WTC11 (cell line): ENCODE measurements at regions not wholly inside any gene's neighbourhood (a gene's known extent, or its start where the extent isn't known, plus 50 kb on each side); places are given as distances from the start of the nearest gene placed in this dataset.
"Not testable (repeated sequence)": the region's sequence is repeated elsewhere in the genome, so short reads cannot be mapped to it uniquely, and the experiment has no call there.

Experiments
- ATAC-seq: fragments of 200-7000 bp; cut with Tn5 transposase; 2 replicates; pipeline ENCODE4 v1.10.0; 2021; ENCODE audit warnings: mild to moderate bottlenecking, moderate library complexity
- CTCF ChIA-PET: fragments of 300-600 bp; sonication (Branson Sonifier 250); formaldehyde crosslinking; loops from one replicate; lab custom pipeline; 2021; ENCODE audit warnings: antibody characterized with exemption; lab: Charles Lee
- POLR2A ChIA-PET: fragments of 350-600 bp; sonication (Branson Sonifier 250); formaldehyde crosslinking; loops from one replicate; lab custom pipeline; 2021; ENCODE audit warnings: antibody characterized with exemption; lab: Charles Lee
- DNase-seq: peaks from one replicate; pipeline ENCODE4 v3.0.0; 2021; ENCODE audit warnings: low spot score
- H3K27ac Mint-ChIP-seq: 2 replicates; pipeline ENCODE4 v1.8.0; 2021; ENCODE audit warnings: mixed read lengths
- H3K27me3 Mint-ChIP-seq: 2 replicates; pipeline ENCODE4 v1.8.0; 2021; ENCODE audit warnings: low read depth, mild to moderate bottlenecking, moderate library complexity, mixed read lengths
- H3K36me3 Mint-ChIP-seq: 2 replicates; pipeline ENCODE4 v1.8.0; 2021; ENCODE audit warnings: mixed read lengths
- H3K4me1 Mint-ChIP-seq: 2 replicates; pipeline ENCODE4 v1.8.0; 2022; ENCODE audit warnings: mixed read lengths
- H3K4me3 Mint-ChIP-seq: 2 replicates; pipeline ENCODE4 v1.8.0; 2021; ENCODE audit warnings: mild to moderate bottlenecking, moderate library complexity, mixed read lengths
- H3K9me3 Mint-ChIP-seq: 2 replicates; pipeline ENCODE4 v1.8.0; 2021; ENCODE audit warnings: mixed read lengths
- IRF2 ChIP-seq: sonication (generic); formaldehyde crosslinking; IDR thresholded peaks from 2 replicates; pipeline ENCODE4 v1.8.0; 2022; ENCODE audit warnings: low read depth, missing genetic modification reagents, borderline replicate concordance
- SP1 ChIP-seq: sonication (generic); formaldehyde crosslinking; conservative IDR thresholded peaks from 2 replicates; pipeline ENCODE4 v1.8.1; 2022; ENCODE audit warnings: missing genetic modification reagents
- TP53 ChIP-seq: sonication (generic); formaldehyde crosslinking; IDR thresholded peaks from 2 replicates; pipeline ENCODE4 v1.8.1; 2023; ENCODE audit warnings: mild to moderate bottlenecking, missing genetic modification reagents
- ZBTB21 ChIP-seq: sonication (generic); formaldehyde crosslinking; IDR thresholded peaks from 2 replicates; pipeline ENCODE4 v1.8.1; 2023; ENCODE audit warnings: mild to moderate bottlenecking, missing genetic modification reagents, borderline replicate concordance
- ZNF138 ChIP-seq: sonication (generic); formaldehyde crosslinking; conservative IDR thresholded peaks from 2 replicates; pipeline ENCODE4 v1.8.1; 2022; ENCODE audit warnings: mild to moderate bottlenecking, moderate library complexity, missing genetic modification reagents
- ZNF219 ChIP-seq: sonication (generic); formaldehyde crosslinking; IDR thresholded peaks from 2 replicates; pipeline ENCODE4 v1.8.0; 2023; ENCODE audit warnings: missing genetic modification reagents, mild to moderate bottlenecking, borderline replicate concordance
- ZNF671 ChIP-seq: fragments of 250-450 bp; sonication (Bioruptor Pico); IDR thresholded peaks from 2 replicates; pipeline ENCODE4 v1.8.0; 2021; ENCODE audit warnings: mild to moderate bottlenecking
- TF ChIP-seq, protein P1 (sequence below): sonication (generic); formaldehyde crosslinking; IDR thresholded peaks from 2 replicates; pipeline ENCODE4 v1.8.0; 2023; ENCODE audit warnings: mild to moderate bottlenecking, missing genetic modification reagents
- TF ChIP-seq, protein P2 (sequence below): sonication (generic); formaldehyde crosslinking; IDR thresholded peaks from 2 replicates; pipeline ENCODE4 v1.8.0; 2022; ENCODE audit warnings: missing genetic modification reagents
- TF ChIP-seq, protein P3 (sequence below): sonication (generic); formaldehyde crosslinking; IDR thresholded peaks from 2 replicates; pipeline ENCODE4 v1.8.1; 2022; ENCODE audit warnings: low read depth, missing genetic modification reagents, borderline replicate concordance
- TF ChIP-seq, protein P4 (sequence below): sonication (generic); formaldehyde crosslinking; IDR thresholded peaks from 2 replicates; pipeline ENCODE4 v1.8.0; 2023; ENCODE audit warnings: missing genetic modification reagents, mild to moderate bottlenecking, borderline replicate concordance

DNA sequence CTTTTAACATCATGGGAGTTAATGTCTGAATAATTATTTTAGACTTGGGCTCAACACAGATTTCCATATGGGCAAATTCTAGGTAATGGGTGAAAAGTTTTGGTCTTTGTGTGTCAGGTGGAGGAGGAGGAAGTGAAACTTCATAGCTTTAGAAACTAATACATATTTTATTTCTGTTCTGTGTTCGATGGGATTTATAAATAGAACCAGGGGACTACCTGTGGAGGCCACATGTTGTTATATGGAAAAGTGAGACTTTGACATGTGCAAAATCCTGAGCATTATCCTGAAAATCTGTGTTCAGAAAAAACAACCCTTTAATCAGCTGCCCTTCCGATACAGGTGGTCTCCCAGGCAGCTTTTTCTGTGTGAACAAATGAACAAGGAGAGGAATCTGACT, 209.5 kb downstream of the SOX2 start:
- DNase-seq (no peak), ATAC-seq (no peak)
- TF ChIP-seq ZNF671 (CRISPR knock-in tag) (no peak), ZBTB21 (CRISPR knock-in tag) (no peak), ZNF219 (CRISPR knock-in tag) (no peak), TP53 (CRISPR knock-in tag) (no peak)
- TF ChIP-seq, protein P1, sequence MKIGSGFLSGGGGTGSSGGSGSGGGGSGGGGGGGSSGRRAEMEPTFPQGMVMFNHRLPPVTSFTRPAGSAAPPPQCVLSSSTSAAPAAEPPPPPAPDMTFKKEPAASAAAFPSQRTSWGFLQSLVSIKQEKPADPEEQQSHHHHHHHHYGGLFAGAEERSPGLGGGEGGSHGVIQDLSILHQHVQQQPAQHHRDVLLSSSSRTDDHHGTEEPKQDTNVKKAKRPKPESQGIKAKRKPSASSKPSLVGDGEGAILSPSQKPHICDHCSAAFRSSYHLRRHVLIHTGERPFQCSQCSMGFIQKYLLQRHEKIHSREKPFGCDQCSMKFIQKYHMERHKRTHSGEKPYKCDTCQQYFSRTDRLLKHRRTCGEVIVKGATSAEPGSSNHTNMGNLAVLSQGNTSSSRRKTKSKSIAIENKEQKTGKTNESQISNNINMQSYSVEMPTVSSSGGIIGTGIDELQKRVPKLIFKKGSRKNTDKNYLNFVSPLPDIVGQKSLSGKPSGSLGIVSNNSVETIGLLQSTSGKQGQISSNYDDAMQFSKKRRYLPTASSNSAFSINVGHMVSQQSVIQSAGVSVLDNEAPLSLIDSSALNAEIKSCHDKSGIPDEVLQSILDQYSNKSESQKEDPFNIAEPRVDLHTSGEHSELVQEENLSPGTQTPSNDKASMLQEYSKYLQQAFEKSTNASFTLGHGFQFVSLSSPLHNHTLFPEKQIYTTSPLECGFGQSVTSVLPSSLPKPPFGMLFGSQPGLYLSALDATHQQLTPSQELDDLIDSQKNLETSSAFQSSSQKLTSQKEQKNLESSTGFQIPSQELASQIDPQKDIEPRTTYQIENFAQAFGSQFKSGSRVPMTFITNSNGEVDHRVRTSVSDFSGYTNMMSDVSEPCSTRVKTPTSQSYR (CRISPR knock-in tag) = no peak
- peaks cover 14% of the 10 kb centered on the region for H3K9me3 Mint-ChIP-seq
- H3K36me3 Mint-ChIP-seq = peaks cover 16% of the 10 kb centered on the region
- CTCF ChIA-PET = no interaction called here
- H3K4me3 Mint-ChIP-seq = no peak overlapping the region
- POLR2A ChIA-PET = no interaction called here
- peaks cover 17% of the 10 kb centered on the region for H3K4me1 Mint-ChIP-seq
- H3K27me3 Mint-ChIP-seq = peaks cover 2% of the 10 kb centered on the region; the same call in 1 of the 2 replicates
- no peak overlapping the region for H3K27ac Mint-ChIP-seq

DNA sequence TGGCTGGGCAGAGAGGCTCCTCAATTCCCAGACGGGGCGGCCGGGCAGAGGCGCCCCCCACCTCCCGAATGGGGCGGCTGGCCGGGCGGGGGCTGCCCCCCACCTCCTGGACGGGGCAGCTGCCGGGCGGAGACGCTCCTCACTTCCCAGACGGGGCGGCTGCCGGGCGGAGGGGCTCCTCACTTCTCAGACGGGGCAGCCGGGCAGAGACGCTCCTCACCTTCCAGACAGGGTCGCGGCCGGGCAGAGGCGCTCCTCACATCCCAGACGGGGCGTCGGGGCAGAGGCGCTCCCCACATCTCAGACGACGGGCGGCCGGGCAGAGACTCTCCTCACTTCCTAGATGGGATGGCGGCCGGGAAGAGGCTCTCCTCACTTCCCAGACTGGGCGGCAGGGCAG, 214.1 kb downstream of the SOX2 start:
- Mint-ChIP-seq H3K36me3 (peaks cover 28% of the 10 kb centered on the region), H3K9me3 (peaks cover 26% of the 10 kb centered on the region), H3K4me1 (peaks cover 15% of the 10 kb centered on the region)
- CTCF ChIA-PET, POLR2A ChIA-PET, H3K27me3 Mint-ChIP-seq, ATAC-seq, DNase-seq, H3K27ac Mint-ChIP-seq, H3K4me3 Mint-ChIP-seq: not testable (repeated sequence)

DNA sequence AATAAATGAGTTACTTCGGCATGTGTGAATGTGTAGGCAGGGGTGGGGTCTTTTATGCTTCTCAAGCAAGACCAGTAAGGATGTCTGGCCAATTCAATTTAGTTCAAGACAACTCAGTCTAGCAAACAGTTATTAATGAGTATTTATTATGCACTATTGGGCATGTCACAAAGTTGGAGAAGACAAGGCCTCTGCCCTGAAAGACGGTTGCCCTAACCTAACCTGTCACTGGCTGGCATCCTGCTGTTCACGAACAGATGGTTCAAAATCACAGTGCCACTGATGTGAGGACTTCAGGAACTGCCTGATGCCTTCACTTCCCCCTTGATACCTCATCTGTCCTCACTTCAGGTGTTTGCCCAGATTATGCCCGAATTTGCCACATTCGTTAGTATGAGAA, 217.8 kb downstream of the SOX2 start:
- H3K4me3 Mint-ChIP-seq = no peak overlapping the region
- ChIA-PET CTCF (no interaction called here), POLR2A (no interaction called here)
- H3K27me3 Mint-ChIP-seq = no peaks in the 10 kb centered on the region; the same call in 1 of the 2 replicates
- peaks cover 21% of the 10 kb centered on the region for H3K4me1 Mint-ChIP-seq
- H3K9me3 Mint-ChIP-seq = peaks cover 20% of the 10 kb centered on the region
- ATAC-seq (no peak), DNase-seq (no peak)
- no peak overlapping the region for H3K27ac Mint-ChIP-seq
- TF ChIP-seq, protein P2, sequence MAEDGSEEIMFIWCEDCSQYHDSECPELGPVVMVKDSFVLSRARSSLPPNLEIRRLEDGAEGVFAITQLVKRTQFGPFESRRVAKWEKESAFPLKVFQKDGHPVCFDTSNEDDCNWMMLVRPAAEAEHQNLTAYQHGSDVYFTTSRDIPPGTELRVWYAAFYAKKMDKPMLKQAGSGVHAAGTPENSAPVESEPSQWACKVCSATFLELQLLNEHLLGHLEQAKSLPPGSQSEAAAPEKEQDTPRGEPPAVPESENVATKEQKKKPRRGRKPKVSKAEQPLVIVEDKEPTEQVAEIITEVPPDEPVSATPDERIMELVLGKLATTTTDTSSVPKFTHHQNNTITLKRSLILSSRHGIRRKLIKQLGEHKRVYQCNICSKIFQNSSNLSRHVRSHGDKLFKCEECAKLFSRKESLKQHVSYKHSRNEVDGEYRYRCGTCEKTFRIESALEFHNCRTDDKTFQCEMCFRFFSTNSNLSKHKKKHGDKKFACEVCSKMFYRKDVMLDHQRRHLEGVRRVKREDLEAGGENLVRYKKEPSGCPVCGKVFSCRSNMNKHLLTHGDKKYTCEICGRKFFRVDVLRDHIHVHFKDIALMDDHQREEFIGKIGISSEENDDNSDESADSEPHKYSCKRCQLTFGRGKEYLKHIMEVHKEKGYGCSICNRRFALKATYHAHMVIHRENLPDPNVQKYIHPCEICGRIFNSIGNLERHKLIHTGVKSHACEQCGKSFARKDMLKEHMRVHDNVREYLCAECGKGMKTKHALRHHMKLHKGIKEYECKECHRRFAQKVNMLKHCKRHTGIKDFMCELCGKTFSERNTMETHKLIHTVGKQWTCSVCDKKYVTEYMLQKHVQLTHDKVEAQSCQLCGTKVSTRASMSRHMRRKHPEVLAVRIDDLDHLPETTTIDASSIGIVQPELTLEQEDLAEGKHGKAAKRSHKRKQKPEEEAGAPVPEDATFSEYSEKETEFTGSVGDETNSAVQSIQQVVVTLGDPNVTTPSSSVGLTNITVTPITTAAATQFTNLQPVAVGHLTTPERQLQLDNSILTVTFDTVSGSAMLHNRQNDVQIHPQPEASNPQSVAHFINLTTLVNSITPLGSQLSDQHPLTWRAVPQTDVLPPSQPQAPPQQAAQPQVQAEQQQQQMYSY (CRISPR knock-in tag) = no peak
- no peak for TF ChIP-seq SP1 (CRISPR knock-in tag)
- TF ChIP-seq, protein P3, sequence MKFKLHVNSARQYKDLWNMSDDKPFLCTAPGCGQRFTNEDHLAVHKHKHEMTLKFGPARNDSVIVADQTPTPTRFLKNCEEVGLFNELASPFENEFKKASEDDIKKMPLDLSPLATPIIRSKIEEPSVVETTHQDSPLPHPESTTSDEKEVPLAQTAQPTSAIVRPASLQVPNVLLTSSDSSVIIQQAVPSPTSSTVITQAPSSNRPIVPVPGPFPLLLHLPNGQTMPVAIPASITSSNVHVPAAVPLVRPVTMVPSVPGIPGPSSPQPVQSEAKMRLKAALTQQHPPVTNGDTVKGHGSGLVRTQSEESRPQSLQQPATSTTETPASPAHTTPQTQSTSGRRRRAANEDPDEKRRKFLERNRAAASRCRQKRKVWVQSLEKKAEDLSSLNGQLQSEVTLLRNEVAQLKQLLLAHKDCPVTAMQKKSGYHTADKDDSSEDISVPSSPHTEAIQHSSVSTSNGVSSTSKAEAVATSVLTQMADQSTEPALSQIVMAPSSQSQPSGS (CRISPR knock-in tag) = no peak
- TF ChIP-seq ZNF138 (CRISPR knock-in tag) = no peak
- peaks cover 25% of the 10 kb centered on the region for H3K36me3 Mint-ChIP-seq

DNA sequence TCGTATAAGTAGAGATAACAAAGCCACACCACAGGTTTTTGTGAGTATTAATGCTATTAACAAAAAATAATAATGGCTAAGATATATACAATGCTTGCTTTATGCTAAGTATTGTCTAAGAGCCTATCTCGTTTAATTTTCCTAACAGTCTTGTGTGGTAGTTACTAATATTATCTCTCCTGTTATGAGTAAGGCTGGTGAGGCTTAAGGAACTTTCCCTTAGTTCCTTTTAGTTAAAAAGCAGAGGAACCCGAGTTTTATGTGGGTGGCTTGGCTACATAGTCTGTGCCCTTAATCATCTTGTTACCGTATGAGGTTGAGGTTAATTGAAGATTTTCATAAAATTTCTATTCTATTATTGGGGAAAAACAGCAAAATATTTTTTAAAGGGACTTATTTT, 218.4 kb downstream of the SOX2 start:
- POLR2A ChIA-PET = no interaction called here
- Mint-ChIP-seq H3K4me1 (peaks cover 21% of the 10 kb centered on the region), H3K36me3 (peaks cover 20% of the 10 kb centered on the region), H3K27me3 (no peaks in the 10 kb centered on the region; the same call in 1 of the 2 replicates), H3K9me3 (peaks cover 16% of the 10 kb centered on the region), H3K4me3 (no peak overlapping the region), H3K27ac (no peak overlapping the region)
- ATAC-seq (no peak), DNase-seq (no peak)
- CTCF ChIA-PET = no interaction called here
- TF ChIP-seq, protein P4, sequence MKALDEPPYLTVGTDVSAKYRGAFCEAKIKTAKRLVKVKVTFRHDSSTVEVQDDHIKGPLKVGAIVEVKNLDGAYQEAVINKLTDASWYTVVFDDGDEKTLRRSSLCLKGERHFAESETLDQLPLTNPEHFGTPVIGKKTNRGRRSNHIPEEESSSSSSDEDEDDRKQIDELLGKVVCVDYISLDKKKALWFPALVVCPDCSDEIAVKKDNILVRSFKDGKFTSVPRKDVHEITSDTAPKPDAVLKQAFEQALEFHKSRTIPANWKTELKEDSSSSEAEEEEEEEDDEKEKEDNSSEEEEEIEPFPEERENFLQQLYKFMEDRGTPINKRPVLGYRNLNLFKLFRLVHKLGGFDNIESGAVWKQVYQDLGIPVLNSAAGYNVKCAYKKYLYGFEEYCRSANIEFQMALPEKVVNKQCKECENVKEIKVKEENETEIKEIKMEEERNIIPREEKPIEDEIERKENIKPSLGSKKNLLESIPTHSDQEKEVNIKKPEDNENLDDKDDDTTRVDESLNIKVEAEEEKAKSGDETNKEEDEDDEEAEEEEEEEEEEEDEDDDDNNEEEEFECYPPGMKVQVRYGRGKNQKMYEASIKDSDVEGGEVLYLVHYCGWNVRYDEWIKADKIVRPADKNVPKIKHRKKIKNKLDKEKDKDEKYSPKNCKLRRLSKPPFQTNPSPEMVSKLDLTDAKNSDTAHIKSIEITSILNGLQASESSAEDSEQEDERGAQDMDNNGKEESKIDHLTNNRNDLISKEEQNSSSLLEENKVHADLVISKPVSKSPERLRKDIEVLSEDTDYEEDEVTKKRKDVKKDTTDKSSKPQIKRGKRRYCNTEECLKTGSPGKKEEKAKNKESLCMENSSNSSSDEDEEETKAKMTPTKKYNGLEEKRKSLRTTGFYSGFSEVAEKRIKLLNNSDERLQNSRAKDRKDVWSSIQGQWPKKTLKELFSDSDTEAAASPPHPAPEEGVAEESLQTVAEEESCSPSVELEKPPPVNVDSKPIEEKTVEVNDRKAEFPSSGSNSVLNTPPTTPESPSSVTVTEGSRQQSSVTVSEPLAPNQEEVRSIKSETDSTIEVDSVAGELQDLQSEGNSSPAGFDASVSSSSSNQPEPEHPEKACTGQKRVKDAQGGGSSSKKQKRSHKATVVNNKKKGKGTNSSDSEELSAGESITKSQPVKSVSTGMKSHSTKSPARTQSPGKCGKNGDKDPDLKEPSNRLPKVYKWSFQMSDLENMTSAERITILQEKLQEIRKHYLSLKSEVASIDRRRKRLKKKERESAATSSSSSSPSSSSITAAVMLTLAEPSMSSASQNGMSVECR = no peak
- no peak for TF ChIP-seq IRF2 (CRISPR knock-in tag)
